K562 (cell line): ENCODE measurements at regions not wholly inside any gene's neighbourhood (a gene's known extent, or its start where the extent isn't known, plus 50 kb on each side); places are given as distances from the start of the nearest gene placed in this dataset.

Experiments
- ATAC-seq: fragments of 200-7000 bp; cut with Tn5 transposase; 3 replicates; pipeline ENCODE4 v1.9.1; 2020; ENCODE audit warnings: moderate library complexity
- BruUV-seq: library from RNA; stranded (reverse); fragments of 400-500 nt; replicated peaks from 2 replicates; lab custom pipeline; 2021; lab: Mats Ljungman, UMichigan
- CTCF ChIA-PET: fragments of 300-600 bp; formaldehyde crosslinking; extraction: SDS; loops from one replicate; lab custom pipeline; 2021; ENCODE audit warnings: low intra/inter-chr PET ratio; lab: Yijun Ruan, JAX
- POLR2A ChIA-PET: fragments of 300-600, 350-650 bp; sonication (Branson Sonifier 250); formaldehyde crosslinking; extraction: SDS; loops from one replicate; lab custom pipeline; 2021; ENCODE audit warnings: antibody characterized with exemption, inconsistent platforms; lab: Yijun Ruan, JAX
- DNase-seq, 4 experiments: peaks; one replicate each; pipeline versions ENCODE4 v3.0.0 to v3.0.0-alpha.2; 2011 to 2018; ENCODE audit warnings: low spot score in 3 of 4, mixed read lengths in 3 of 4; ENCODE audit errors: extremely low read depth in 1 of 4
- FAIRE-seq: peaks from 2 replicates; lab custom pipeline; 2011; peaks lifted over from hg19 to GRCh38; lab: Jason Lieb, UNC
- H2AFZ ChIP-seq: 2 replicates; pipeline ENCODE4 v1.6.0; 2011; ENCODE audit warnings: low read depth, low read length, control low read depth, inconsistent platforms
- H3K27ac ChIP-seq: fragments of 200-600 bp; 3 replicates; pipeline ENCODE4 v1.8.0; 2011; ENCODE audit warnings: low read depth, mild to moderate bottlenecking, control low read depth, inconsistent platforms, low read length, moderate library complexity, mixed read lengths; ENCODE audit errors: extremely low read depth
- H3K27me3 ChIP-seq, 2 experiments: fragments of 300-600 bp in 1 of 2; 2 replicates in 1 of 2; 3 replicates in 1 of 2; pipeline versions ENCODE4 v1.6.0 to v1.8.0; 2011; ENCODE audit warnings: inconsistent platforms in 2 of 2, low read length in 2 of 2, mild to moderate bottlenecking in 1 of 2, mixed read lengths in 1 of 2, moderate library complexity in 1 of 2; ENCODE audit not compliant: control insufficient read depth in 2 of 2, insufficient read depth in 2 of 2
- H3K36me3 ChIP-seq: fragments of 300-600 bp; 3 replicates; pipeline ENCODE4 v1.8.0; 2011; ENCODE audit warnings: mild to moderate bottlenecking, low read length, inconsistent platforms; ENCODE audit not compliant: control insufficient read depth, insufficient read depth
- H3K4me1 ChIP-seq, 2 experiments: fragments of 200-600 bp in 1 of 2; replicated peaks in 1 of 2; 2 replicates in 1 of 2; 3 replicates in 1 of 2; pipeline versions ENCODE4 v1.5.1 to v1.8.0; 2011; ENCODE audit warnings: inconsistent platforms in 2 of 2, low read length in 2 of 2, mild to moderate bottlenecking in 1 of 2, mixed read lengths in 1 of 2, moderate library complexity in 1 of 2; ENCODE audit not compliant: control insufficient read depth in 2 of 2, insufficient read depth in 2 of 2
- H3K4me2 ChIP-seq: 2 replicates; pipeline ENCODE4 v1.6.1; 2011; ENCODE audit warnings: low read length, control low read depth, inconsistent platforms, mixed read lengths; ENCODE audit not compliant: insufficient read depth
- H3K4me3 ChIP-seq: fragments of 200-600 bp; sonication (generic), shearing (Covaris generic); 2 replicates; pipeline ENCODE4 v1.5.1; 2016; ENCODE audit warnings: control low read depth, inconsistent platforms
- H3K79me2 ChIP-seq: fragments of 200-600 bp; 3 replicates; pipeline ENCODE4 v1.8.0; 2011; ENCODE audit warnings: low read length, inconsistent platforms; ENCODE audit not compliant: control insufficient read depth, insufficient read depth
- H3K9ac ChIP-seq, 2 experiments: 2 replicates each; pipeline versions ENCODE4 v1.6.0 to v1.6.1; 2011; ENCODE audit warnings: low read depth in 2 of 2, low read length in 2 of 2, control low read depth in 1 of 2, inconsistent platforms in 1 of 2, mild to moderate bottlenecking in 1 of 2, mixed read lengths in 1 of 2; ENCODE audit not compliant: insufficient read depth in 1 of 2
- H3K9me1 ChIP-seq: one replicate; pipeline ENCODE4 v1.6.0; 2011; ENCODE audit warnings: inconsistent platforms, mild to moderate bottlenecking, low read length, moderate library complexity; ENCODE audit not compliant: control insufficient read depth, insufficient read depth
- H3K9me3 ChIP-seq: replicated peaks from 2 replicates; pipeline ENCODE4 v1.5.1; 2011; ENCODE audit warnings: low read depth, low read length, inconsistent platforms; ENCODE audit not compliant: control insufficient read depth, insufficient read depth
- H4K20me1 ChIP-seq: replicated peaks from 2 replicates; pipeline ENCODE4 v1.6.1; 2011; ENCODE audit warnings: low read length, inconsistent platforms, mixed read lengths; ENCODE audit not compliant: control insufficient read depth, insufficient read depth
- KLF10 ChIP-seq: fragments of 250-450 bp; sonication (Bioruptor Pico); IDR thresholded peaks from 2 replicates; pipeline ENCODE4 v1.6.1; 2021; ENCODE audit warnings: matching md5 sums
- MXI1 ChIP-seq: IDR thresholded peaks from 2 replicates; pipeline ENCODE4 v1.6.1; 2011; ENCODE audit warnings: low read depth, mild to moderate bottlenecking, improper control_type of control experiment, low read length
- RFX1 ChIP-seq: fragments of 450-650 bp; IDR thresholded peaks from 2 replicates; pipeline ENCODE4 v1.6.1; 2016; ENCODE audit warnings: mild to moderate bottlenecking, moderate library complexity
- SREBF1 ChIP-seq: fragments of 150-350 bp; IDR thresholded peaks from 2 replicates; pipeline ENCODE4 v1.6.1; 2014; ENCODE audit warnings: antibody characterized with exemption, low read depth, low read length, borderline replicate concordance
- STAG1 ChIP-seq: sonication (generic); formaldehyde crosslinking; IDR thresholded peaks from 2 replicates; pipeline ENCODE4 v1.5.0; 2020; ENCODE audit warnings: missing genetic modification reagents, borderline replicate concordance
- ZNF134 ChIP-seq: fragments of 250-450 bp; sonication (Bioruptor Pico); conservative IDR thresholded peaks from 2 replicates; pipeline ENCODE4 v1.4.0; 2020
- ZNF197 ChIP-seq: fragments of 200-800 bp; sonication (Bioruptor generic); IDR thresholded peaks from 2 replicates; pipeline ENCODE4 v1.6.1; 2016; ENCODE audit warnings: low read depth, missing genetic modification characterization, missing compliant biosample characterization
- ZNF57 ChIP-seq: fragments of 450-650 bp; formaldehyde crosslinking; IDR thresholded peaks from 2 replicates; pipeline ENCODE4 v1.4.0; 2020; ENCODE audit warnings: mild to moderate bottlenecking, moderate library complexity
- WGBS: fragments of 100-300 bp; shearing (Covaris generic); methylation state at CpG from one replicate; pipeline ENCODE4 v1.1.6; 2016; ENCODE audit warnings: low coverage, mixed read lengths; ENCODE audit not compliant: insufficient coverage; ENCODE audit errors: missing lambda C conversion rate; 5-methylcytosine and 5-hydroxymethylcytosine counted together
- in situ Hi-C: fragments of 300-500 bp; cut with MboI; formaldehyde crosslinking; loops from 4 replicates; pipeline ENCODE4 v1.15.0; 2018; ENCODE audit warnings: inconsistent platforms, mixed read lengths
- intact Hi-C: fragments of 100-400 bp; cut with micrococcal nuclease; formaldehyde crosslinking; loops from 2 replicates; pipeline ENCODE4 v1.14.2; 2022
- TF ChIP-seq, protein P1 (sequence below), 2 experiments: fragments of 450-650 bp in 1 of 2; sonication (generic) in 1 of 2; formaldehyde crosslinking in 1 of 2; IDR thresholded peaks in 1 of 2; conservative IDR thresholded peaks in 1 of 2; 2 replicates each; pipeline versions ENCODE4 v1.6.1 to v1.8.1; 2016 to 2023; ENCODE audit warnings: mild to moderate bottlenecking in 2 of 2, moderate library complexity in 2 of 2, inconsistent platforms in 1 of 2, missing genetic modification reagents in 1 of 2

DNA sequence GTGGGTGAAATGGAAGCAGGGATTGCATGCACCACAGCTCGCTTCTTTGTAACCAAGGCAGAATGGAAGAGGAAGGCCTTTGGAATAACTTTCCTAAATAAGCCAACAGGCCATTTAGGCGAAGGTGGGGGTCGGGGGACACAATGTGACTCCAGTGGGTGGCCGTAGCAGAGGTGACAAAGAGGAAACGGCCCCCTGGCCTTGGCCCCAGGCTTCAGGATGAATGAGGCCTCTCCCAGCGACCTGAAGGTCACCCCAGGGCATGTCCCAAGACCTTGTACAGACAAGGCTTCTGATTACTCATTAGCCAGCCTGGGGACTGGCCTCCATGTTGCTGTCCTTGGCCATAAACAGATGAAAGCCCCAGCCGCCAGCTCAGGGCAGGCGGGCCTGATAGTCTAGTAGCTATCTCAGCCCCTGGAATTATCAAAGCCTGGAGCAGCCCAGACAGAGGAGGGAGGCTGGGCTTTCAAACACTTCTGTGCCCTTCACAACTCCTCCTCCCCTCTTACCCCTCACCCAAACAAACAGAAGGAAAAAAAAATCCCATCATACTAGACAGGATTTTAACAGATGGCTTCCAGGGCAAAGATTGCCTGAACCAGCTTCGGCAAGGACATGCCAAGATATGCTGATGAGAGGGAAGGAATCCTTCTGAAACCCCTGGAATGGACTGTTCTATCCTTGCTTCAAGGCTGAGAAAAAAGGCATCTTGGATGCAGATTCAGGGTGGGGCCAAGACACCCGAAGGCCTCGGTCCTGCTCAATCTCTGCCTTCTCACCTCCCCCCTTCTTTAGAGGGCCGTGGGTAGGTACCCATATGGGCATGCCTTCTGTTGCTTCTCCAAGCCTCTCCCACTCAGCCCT is 142.3 kb upstream of the PARP11 start (continued):
- TF ChIP-seq, protein P1, sequence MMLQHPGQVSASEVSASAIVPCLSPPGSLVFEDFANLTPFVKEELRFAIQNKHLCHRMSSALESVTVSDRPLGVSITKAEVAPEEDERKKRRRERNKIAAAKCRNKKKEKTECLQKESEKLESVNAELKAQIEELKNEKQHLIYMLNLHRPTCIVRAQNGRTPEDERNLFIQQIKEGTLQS (IDR thresholded peaks at IDR 0.05), result no peak
- TF ChIP-seq, protein P1 (CRISPR knock-in tag; conservative IDR thresholded peaks at IDR 0.05), result no peak
- TF ChIP-seq ZNF134 (CRISPR knock-in tag) (no peak), KLF10 (no peak)

DNA sequence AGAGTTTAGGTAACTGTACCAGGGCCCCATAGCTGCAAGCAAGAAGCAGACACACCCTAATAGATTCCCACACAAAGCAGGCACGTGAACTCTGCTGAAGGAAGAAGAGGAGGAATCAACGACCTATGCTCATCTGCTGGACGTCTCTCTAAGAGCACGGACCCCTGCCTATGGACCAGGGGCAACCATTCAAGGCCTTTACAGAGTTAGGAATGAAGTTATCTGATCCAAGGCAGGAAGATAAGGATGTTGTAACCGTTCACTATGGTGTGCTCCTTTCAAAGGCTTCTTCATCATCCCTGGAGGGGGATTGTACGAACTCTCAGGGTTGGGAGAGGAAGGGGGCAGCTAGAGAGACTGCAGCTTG is 141.6 kb upstream of the PARP11 start:
- TF ChIP-seq STAG1 (CRISPR knock-in tag) (no peak), ZNF57 (CRISPR knock-in tag) (no peak), RFX1 (no peak), MXI1 (no peak), ZNF197 (no peak), SREBF1 (no peak)
- Histone ChIP-seq H3K9me1 (no peaks in the 10 kb centered on the region), H3K4me1 (no peaks in the 10 kb centered on the region), H4K20me1 (no peaks in the 10 kb centered on the region), H3K9me3 (no peaks in the 10 kb centered on the region), H3K4me3 (no peak overlapping the region), H3K27ac (no peak overlapping the region), H3K9ac (no peak overlapping the region), H3K79me2 (no peaks in the 10 kb centered on the region), H3K36me3 (no peaks in the 10 kb centered on the region), H3K4me2 (no peak overlapping the region), H3K27me3 (peaks cover 5 to 7% of the 10 kb centered on the region in 2 experiments; a peak in 3 of 5 replicates), H2AFZ (no peak overlapping the region)
- intact Hi-C loops (no loop called here), in situ Hi-C loops (no loop called here)
- no peak for DNase-seq
- ChIA-PET POLR2A (no interaction called here), CTCF (interaction anchor here (0.6 kb wide), 1 partner anchor 13 kb away, joined by 3 read pairs; no protein-coding TSS in a partner anchor)
- BruUV-seq, result no TSS peak
- no peak for FAIRE-seq
- WGBS, result 3% methylated on average over 5 of the region's 6 CpGs
- no peak for ATAC-seq
